ENCODE measurements at regions not wholly inside any gene's neighbourhood (a gene's known extent, or its start where the extent isn't known, plus 50 kb on each side); places are given as distances from the start of the nearest gene placed in this dataset.

- H3K27me3 ChIP-seq (ENCODE audit: insufficient read depth, poor library complexity, severe bottlenecking), result no peaks in the 10 kb centered on the region
- no peaks in the 10 kb centered on the region for H3K36me3 ChIP-seq (ENCODE audit: low read depth)
- no peak for TF ChIP-seq CTCF (IDR thresholded peaks at IDR 0.05; ENCODE audit: poor library complexity, severe bottlenecking)
- no peak for DNase-seq (ENCODE audit: low spot score)
- no peak for ATAC-seq (ENCODE audit: low read depth)
- H3K27ac ChIP-seq (ENCODE audit: poor library complexity, severe bottlenecking), result no peak overlapping the region
- H3K4me1 ChIP-seq (ENCODE audit: insufficient read depth, poor library complexity, severe bottlenecking), result no peaks in the 10 kb centered on the region
- no peaks in the 10 kb centered on the region for H3K9me3 ChIP-seq (ENCODE audit: severe bottlenecking)
- H3K4me3 ChIP-seq (ENCODE audit: severe bottlenecking), result no peak overlapping the region
Observed at GRCh38 chr18:64273724-64274123, 124.8 kb upstream of the LINC00305 start.

GRCh38 chr18:64271975-64272659 is 123.2 kb upstream of the LINC00305 start:
- no peak for TF ChIP-seq CTCF (IDR thresholded peaks at IDR 0.05; ENCODE audit: poor library complexity, severe bottlenecking)
- DNase-seq (ENCODE audit: low spot score) (no peak), ATAC-seq (ENCODE audit: low read depth) (no peak)
- Histone ChIP-seq H3K4me1 (ENCODE audit: insufficient read depth, poor library complexity, severe bottlenecking) (no peaks in the 10 kb centered on the region), H3K36me3 (ENCODE audit: low read depth) (no peaks in the 10 kb centered on the region), H3K9me3 (ENCODE audit: severe bottlenecking) (no peaks in the 10 kb centered on the region), H3K4me3 (ENCODE audit: severe bottlenecking) (no peak overlapping the region), H3K27me3 (ENCODE audit: insufficient read depth, poor library complexity, severe bottlenecking) (no peaks in the 10 kb centered on the region), H3K27ac (ENCODE audit: poor library complexity, severe bottlenecking) (no peak overlapping the region)

- no peak for TF ChIP-seq CTCF (IDR thresholded peaks at IDR 0.05; ENCODE audit: poor library complexity, severe bottlenecking)
- Histone ChIP-seq H3K36me3 (ENCODE audit: low read depth) (no peaks in the 10 kb centered on the region), H3K9me3 (ENCODE audit: severe bottlenecking) (no peaks in the 10 kb centered on the region), H3K27me3 (ENCODE audit: insufficient read depth, poor library complexity, severe bottlenecking) (no peaks in the 10 kb centered on the region), H3K4me1 (ENCODE audit: insufficient read depth, poor library complexity, severe bottlenecking) (no peaks in the 10 kb centered on the region), H3K4me3 (ENCODE audit: severe bottlenecking) (no peak overlapping the region), H3K27ac (ENCODE audit: poor library complexity, severe bottlenecking) (no peak overlapping the region)
- DNase-seq (ENCODE audit: low spot score) (no peak), ATAC-seq (ENCODE audit: low read depth) (no peak)
Observed at GRCh38 chr18:64271246-64271645, 122.4 kb upstream of the LINC00305 start.

GRCh38 chr18:64270608-64271007 is 121.7 kb upstream of the LINC00305 start:
- H3K36me3 ChIP-seq (ENCODE audit: low read depth), result no peaks in the 10 kb centered on the region
- H3K4me3 ChIP-seq (ENCODE audit: severe bottlenecking), result no peak overlapping the region
- ATAC-seq (ENCODE audit: low read depth), result no peak
- no peak overlapping the region for H3K27ac ChIP-seq (ENCODE audit: poor library complexity, severe bottlenecking)
- DNase-seq (ENCODE audit: low spot score), result no peak
- H3K27me3 ChIP-seq (ENCODE audit: insufficient read depth, poor library complexity, severe bottlenecking), result no peaks in the 10 kb centered on the region
- no peak for TF ChIP-seq CTCF (IDR thresholded peaks at IDR 0.05; ENCODE audit: poor library complexity, severe bottlenecking)
- H3K9me3 ChIP-seq (ENCODE audit: severe bottlenecking), result no peaks in the 10 kb centered on the region
- H3K4me1 ChIP-seq (ENCODE audit: insufficient read depth, poor library complexity, severe bottlenecking), result no peaks in the 10 kb centered on the region

- ATAC-seq (ENCODE audit: low read depth) (no peak), DNase-seq (ENCODE audit: low spot score) (no peak)
- no peak for TF ChIP-seq CTCF (IDR thresholded peaks at IDR 0.05; ENCODE audit: poor library complexity, severe bottlenecking)
- H3K36me3 ChIP-seq (ENCODE audit: low read depth), result no peaks in the 10 kb centered on the region
- H3K4me1 ChIP-seq (ENCODE audit: insufficient read depth, poor library complexity, severe bottlenecking), result no peaks in the 10 kb centered on the region
- H3K4me3 ChIP-seq (ENCODE audit: severe bottlenecking), result no peak overlapping the region
- no peak overlapping the region for H3K27ac ChIP-seq (ENCODE audit: poor library complexity, severe bottlenecking)
- no peaks in the 10 kb centered on the region for H3K27me3 ChIP-seq (ENCODE audit: insufficient read depth, poor library complexity, severe bottlenecking)
- H3K9me3 ChIP-seq (ENCODE audit: severe bottlenecking), result no peaks in the 10 kb centered on the region
Observed at GRCh38 chr18:64270121-64270520, 121.2 kb upstream of the LINC00305 start.

Data from RWPE2 (cell line).